ENCODE measurements at regions not wholly inside any gene's neighbourhood (a gene's known extent, or its start where the extent isn't known, plus 50 kb on each side); places are given as distances from the start of the nearest gene placed in this dataset.
"Not testable (repeated sequence)": the region's sequence is repeated elsewhere in the genome, so short reads cannot be mapped to it uniquely, and the experiment has no call there.

- no peak for DNase-seq (ENCODE audit: low spot score)
- TF ChIP-seq, protein P1, sequence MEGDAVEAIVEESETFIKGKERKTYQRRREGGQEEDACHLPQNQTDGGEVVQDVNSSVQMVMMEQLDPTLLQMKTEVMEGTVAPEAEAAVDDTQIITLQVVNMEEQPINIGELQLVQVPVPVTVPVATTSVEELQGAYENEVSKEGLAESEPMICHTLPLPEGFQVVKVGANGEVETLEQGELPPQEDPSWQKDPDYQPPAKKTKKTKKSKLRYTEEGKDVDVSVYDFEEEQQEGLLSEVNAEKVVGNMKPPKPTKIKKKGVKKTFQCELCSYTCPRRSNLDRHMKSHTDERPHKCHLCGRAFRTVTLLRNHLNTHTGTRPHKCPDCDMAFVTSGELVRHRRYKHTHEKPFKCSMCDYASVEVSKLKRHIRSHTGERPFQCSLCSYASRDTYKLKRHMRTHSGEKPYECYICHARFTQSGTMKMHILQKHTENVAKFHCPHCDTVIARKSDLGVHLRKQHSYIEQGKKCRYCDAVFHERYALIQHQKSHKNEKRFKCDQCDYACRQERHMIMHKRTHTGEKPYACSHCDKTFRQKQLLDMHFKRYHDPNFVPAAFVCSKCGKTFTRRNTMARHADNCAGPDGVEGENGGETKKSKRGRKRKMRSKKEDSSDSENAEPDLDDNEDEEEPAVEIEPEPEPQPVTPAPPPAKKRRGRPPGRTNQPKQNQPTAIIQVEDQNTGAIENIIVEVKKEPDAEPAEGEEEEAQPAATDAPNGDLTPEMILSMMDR (IDR thresholded peaks at IDR 0.05; ENCODE audit: extremely low read depth, missing control alignments): no peak
Observed at GRCh38 chr16:65737831-65738230, 616.0 kb upstream of the CDH11 start.

DNA sequence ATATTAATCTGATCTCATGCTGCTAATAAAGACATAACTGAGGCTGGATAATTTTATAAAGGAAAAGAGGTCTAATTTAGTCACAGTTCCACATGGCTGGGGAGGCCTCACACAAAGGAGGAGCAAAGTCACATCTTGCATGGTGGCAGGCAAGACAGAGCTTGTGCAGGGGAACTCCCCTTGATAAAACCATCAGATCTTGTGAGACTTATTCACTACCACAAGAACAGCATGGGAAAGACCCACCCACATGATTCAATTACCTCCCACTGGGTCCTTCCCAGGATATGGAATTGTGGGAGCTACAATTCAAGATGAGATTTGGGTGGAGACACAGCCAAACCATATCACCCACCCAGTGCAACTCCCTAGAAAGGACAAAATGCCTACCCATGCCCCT lies 613.8 kb upstream of the CDH11 start:
- not testable (repeated sequence) for DNase-seq (ENCODE audit: low spot score)

DNA sequence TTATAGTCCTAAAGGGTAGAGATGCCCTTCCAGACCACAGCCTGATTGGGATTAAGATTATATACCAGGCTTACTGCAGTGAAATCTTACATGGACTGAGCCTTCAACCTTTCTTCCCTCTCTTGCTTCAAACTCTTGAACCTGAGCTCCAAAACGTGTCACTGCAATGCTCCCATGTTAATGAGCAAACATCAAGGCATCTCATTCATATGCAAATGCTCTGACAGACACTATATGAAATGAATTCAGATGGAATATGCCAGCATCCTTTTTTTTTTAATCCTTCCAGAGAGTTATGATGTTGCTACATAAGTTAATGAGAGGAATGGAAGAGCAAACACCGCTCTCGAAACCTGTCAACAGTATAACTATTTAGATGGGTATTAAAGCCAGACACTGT lies 611.9 kb upstream of the CDH11 start:
- TF ChIP-seq, protein P1 (IDR thresholded peaks at IDR 0.05; ENCODE audit: extremely low read depth, missing control alignments): no peak
- no peak for DNase-seq (ENCODE audit: low spot score)

- DNase-seq (ENCODE audit: low spot score): no peak
- TF ChIP-seq, protein P1 (IDR thresholded peaks at IDR 0.05; ENCODE audit: extremely low read depth, missing control alignments): no peak
Observed at GRCh38 chr16:65731833-65732232, 610.0 kb upstream of the CDH11 start.

DNA sequence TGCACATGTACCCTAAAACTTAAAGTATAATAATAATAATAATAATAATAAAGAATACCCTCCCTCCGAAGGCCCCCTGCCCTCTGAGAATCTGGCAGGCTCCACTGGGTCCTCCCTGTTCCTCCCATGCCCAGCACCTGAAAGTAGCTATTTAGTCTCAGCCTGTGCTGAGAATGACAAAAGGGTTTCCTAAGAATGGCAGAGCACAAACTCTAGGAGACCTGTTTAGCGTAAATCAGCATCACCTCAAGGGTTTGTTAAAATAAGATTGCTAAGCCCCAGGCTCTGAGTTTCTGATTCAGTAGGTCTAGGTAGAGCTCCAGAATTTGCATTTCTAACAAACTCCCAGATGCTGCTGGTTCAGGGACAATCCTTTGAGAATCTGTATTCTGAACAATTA lies 606.8 kb upstream of the CDH11 start:
- DNase-seq (ENCODE audit: low spot score): no peak
- TF ChIP-seq, protein P1 (IDR thresholded peaks at IDR 0.05; ENCODE audit: extremely low read depth, missing control alignments): no peak

GRCh38 chr16:65728167-65728566 lies 606.3 kb upstream of the CDH11 start:
- TF ChIP-seq, protein P1 (IDR thresholded peaks at IDR 0.05; ENCODE audit: extremely low read depth, missing control alignments): no peak
- no peak for DNase-seq (ENCODE audit: low spot score)

GRCh38 chr16:65727534-65728137 lies 605.8 kb upstream of the CDH11 start:
- TF ChIP-seq, protein P1 (IDR thresholded peaks at IDR 0.05; ENCODE audit: extremely low read depth, missing control alignments): no peak

GRCh38 chr16:65725156-65725845 lies 603.4 kb upstream of the CDH11 start:
- TF ChIP-seq, protein P1 (IDR thresholded peaks at IDR 0.05; ENCODE audit: extremely low read depth, missing control alignments): no peak

More at GRCh38 chr16:65727534-65728137, 605.8 kb upstream of the CDH11 start:
- no peak for DNase-seq (ENCODE audit: low spot score)

More at GRCh38 chr16:65725156-65725845, 603.4 kb upstream of the CDH11 start:
- DNase-seq (ENCODE audit: low spot score): no peak
